ENCODE measurements at regions not wholly inside any gene's neighbourhood (a gene's known extent, or its start where the extent isn't known, plus 50 kb on each side); places are given as distances from the start of the nearest gene placed in this dataset.
"Not testable (repeated sequence)": the region's sequence is repeated elsewhere in the genome, so short reads cannot be mapped to it uniquely, and the experiment has no call there.

DNA sequence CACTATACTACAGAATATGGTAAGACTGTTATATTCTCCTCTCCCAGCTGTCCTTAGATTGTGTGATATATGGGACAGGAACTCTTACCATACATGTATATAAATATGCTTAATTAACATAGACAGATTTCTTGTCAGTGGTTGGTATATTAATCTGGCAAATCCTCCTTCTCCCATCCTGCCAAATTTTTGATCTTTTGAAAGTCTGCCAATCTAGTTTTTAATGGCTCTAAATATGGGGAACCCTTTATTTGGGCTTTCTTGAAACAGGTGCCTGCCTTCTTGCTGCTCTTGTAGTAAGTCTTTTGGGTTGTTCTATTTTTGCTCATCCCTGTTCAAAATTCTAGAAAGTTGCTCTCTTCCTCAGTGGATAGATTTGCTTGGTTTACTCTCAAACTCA, 63.5 kb downstream of the SPATA31D1 start:
- TF ChIP-seq, protein P1, sequence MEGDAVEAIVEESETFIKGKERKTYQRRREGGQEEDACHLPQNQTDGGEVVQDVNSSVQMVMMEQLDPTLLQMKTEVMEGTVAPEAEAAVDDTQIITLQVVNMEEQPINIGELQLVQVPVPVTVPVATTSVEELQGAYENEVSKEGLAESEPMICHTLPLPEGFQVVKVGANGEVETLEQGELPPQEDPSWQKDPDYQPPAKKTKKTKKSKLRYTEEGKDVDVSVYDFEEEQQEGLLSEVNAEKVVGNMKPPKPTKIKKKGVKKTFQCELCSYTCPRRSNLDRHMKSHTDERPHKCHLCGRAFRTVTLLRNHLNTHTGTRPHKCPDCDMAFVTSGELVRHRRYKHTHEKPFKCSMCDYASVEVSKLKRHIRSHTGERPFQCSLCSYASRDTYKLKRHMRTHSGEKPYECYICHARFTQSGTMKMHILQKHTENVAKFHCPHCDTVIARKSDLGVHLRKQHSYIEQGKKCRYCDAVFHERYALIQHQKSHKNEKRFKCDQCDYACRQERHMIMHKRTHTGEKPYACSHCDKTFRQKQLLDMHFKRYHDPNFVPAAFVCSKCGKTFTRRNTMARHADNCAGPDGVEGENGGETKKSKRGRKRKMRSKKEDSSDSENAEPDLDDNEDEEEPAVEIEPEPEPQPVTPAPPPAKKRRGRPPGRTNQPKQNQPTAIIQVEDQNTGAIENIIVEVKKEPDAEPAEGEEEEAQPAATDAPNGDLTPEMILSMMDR (IDR thresholded peaks at IDR 0.05; ENCODE audit: insufficient read depth, low read length, missing control alignments): no peak
- CTCF ChIA-PET: no interaction called here
- no peak for DNase-seq (ENCODE audit: low read depth, low spot score)

DNA sequence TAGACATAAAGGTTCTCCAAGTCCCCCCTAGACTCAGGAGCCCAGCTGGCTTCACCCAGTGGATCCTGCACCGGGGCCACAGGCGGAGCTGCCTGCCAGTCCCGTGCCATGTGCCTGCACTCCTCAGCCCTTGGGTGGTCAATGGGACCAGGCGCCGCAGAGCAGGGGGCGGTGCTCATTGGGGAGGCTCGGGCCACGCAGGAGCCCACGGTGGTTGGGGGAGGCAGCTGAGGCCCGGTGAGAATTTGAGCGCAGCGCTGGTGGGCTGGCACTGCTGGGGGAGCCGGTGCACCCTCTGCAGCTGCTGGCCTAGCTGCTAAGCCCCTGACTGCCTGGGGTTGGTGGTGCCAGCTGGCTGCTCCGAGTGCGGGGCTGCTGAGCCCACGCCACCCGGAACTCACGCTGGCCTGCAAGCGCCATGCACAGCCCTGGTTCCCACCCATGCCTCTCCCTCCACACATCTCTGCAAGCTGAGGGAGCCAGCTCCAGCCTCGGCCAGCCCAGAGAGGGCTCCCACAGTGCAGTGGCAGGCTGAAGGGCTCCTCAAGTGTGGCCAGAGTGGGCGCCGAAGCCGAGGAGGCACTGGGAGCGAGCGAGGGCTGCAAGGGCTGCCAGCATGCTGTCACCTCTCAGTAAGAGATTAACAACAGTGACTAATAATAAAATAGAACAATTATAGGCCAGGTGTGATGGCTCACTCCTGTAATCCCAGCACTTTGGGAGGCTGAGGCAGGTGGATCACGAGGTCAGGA, 65.9 kb downstream of the SPATA31D1 start:
- no peak overlapping the region for H3K4me3 ChIP-seq (ENCODE audit: low read depth, low read length)
- ChIA-PET CTCF (interaction anchor here (1.0 kb wide), 1 partner anchor 13 kb away, joined by 3 read pairs; no protein-coding TSS in a partner anchor), POLR2A (no interaction called here)
- TF ChIP-seq, protein P1 (IDR thresholded peaks at IDR 0.05; ENCODE audit: insufficient read depth, low read length, missing control alignments): no peak
- no peak for DNase-seq (ENCODE audit: low read depth, low spot score)

More for the DNA sequence above, 63.5 kb downstream of the SPATA31D1 start:
- POLR2A ChIA-PET: no interaction called here
- no peak overlapping the region for H3K4me3 ChIP-seq (ENCODE audit: low read depth, low read length)

DNA sequence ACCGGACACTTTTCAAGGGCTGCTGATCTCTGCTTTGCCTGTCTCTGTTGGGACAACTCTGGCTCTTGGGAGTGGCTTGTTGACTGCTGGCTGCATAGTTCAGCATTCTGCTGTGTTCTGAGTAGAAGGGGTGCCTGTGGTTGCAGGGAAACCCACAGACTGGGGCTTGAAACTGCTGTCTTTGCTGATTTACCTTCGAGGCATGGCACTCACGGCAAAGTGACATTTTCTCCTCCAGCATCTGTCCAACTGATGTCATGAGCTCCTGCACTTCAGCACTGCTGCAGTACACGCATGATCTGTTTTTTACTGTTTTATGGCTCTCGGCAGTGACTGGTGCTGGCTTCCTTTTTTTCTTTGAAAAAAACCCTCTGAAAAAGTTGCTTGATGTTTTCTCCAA, 69.2 kb downstream of the SPATA31D1 start:
- TF ChIP-seq, protein P1 (IDR thresholded peaks at IDR 0.05; ENCODE audit: insufficient read depth, low read length, missing control alignments): no peak
- DNase-seq (ENCODE audit: low read depth, low spot score): no peak
- CTCF ChIA-PET: no interaction called here
- no peak overlapping the region for H3K4me3 ChIP-seq (ENCODE audit: low read depth, low read length)
- POLR2A ChIA-PET: no interaction called here

DNA sequence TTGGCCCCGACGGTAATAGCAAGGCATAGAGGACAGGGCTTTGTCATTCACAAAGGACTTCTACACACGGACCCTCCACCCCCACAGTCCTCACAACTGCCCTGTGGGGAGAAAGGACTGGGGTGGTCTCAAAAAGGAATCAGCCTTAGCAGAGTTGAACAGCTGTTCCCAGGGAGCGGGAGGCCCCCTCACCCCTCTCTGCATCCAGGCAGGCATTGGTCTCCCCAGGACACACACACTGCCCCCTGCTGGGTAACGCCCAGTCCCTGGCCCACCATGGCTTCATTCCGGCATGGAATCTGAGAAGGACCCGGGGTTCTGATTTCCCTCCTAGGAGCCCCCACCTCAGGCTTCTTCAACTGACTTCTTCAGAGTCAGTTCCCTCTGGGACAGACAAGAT, 73.2 kb downstream of the SPATA31D1 start:
- DNase-seq (ENCODE audit: low read depth, low spot score); CTCF ChIA-PET; H3K4me3 ChIP-seq (ENCODE audit: low read depth, low read length); POLR2A ChIA-PET: not testable (repeated sequence)

DNA sequence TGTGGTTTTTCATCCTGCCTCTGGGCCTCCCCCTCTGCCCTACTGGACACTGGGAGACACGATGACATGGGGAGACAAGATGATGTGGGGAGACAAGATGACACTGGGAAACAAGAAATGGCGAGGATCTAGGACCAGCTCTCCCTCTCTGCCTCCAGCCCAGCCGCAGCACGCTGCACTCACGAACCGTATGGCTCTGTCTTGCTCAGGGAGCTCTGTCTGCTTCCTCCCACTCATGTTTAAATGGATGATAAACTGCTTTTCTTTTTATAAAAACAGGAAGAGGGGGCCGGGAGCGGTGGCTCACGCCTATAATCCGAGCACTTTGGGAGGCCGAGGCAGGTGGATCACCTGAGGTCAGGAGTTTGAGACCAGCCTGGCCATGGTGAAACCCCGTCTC, 73.7 kb downstream of the SPATA31D1 start:
- TF ChIP-seq, protein P1 (IDR thresholded peaks at IDR 0.05; ENCODE audit: insufficient read depth, low read length, missing control alignments): no peak
- H3K4me3 ChIP-seq (ENCODE audit: low read depth, low read length): no peak overlapping the region
- POLR2A ChIA-PET: no interaction called here
- no peak for DNase-seq (ENCODE audit: low read depth, low spot score)
- CTCF ChIA-PET: no interaction called here

DNA sequence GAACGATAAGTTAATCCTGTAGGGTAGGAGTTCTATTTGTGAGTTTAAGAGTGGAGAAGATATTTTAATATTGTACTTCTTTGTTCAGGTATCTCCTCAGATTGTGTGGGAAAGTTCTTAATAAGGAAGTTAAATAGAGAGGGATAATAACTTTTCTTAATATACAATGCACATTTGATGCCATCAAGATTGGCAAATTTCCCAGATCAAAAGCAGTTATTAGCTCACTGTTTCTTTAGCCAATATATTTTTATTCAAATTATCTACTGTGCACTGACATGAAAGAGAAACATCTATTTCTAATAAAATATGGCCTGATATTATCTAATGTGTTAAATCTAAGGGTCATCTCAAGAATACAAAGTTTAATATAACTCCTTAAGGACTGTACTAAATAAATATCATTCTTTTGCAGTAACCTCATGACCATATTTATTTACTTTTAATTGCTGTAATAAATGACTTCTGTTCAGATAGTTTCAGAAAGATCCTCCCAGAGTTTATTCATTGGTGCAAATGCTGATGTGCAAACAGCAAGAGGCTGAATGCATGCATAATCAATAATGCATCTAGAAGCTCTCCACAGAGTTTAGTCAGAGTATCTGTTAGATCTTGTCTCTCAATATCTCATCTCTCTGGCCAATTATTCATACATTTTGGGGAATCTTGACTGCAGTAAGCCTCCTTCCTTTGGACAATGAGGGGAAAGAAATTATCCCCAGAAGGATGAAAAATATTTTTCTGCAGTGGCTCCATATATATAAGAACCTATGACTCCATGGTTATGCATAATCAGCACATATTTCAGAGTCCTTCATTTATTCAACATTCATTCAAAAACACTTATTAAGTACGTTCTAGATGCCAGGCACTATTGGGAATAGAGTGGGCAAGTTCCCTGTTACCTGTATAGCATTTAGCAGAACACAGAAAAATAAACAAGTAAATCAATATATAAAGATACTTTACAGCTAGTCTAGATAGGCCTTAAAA, 85.3 kb downstream of the SPATA31D1 start:
- H3K4me3 ChIP-seq (ENCODE audit: low read depth, low read length): no peak overlapping the region
- POLR2A ChIA-PET: no interaction called here
- TF ChIP-seq, protein P1 (IDR thresholded peaks at IDR 0.05; ENCODE audit: insufficient read depth, low read length, missing control alignments): no peak
- CTCF ChIA-PET: no interaction called here
- DNase-seq (ENCODE audit: low read depth, low spot score): no peak
